Neuron (in vitro differentiated cells): ENCODE measurements at regions not wholly inside any gene's neighbourhood (a gene's known extent, or its start where the extent isn't known, plus 50 kb on each side); places are given as distances from the start of the nearest gene placed in this dataset.

Source experiments
- H2AFZ ChIP-seq: one replicate; pipeline ENCODE4 v1.6.1; 2013; ENCODE audit warnings: low read depth, mild to moderate bottlenecking, inconsistent platforms, low read length, moderate library complexity
- H3K27me3 ChIP-seq: one replicate; pipeline ENCODE4 v1.6.1; 2013; ENCODE audit warnings: low read length; ENCODE audit not compliant: insufficient read depth
- H3K36me3 ChIP-seq: one replicate; pipeline ENCODE4 v1.6.1; 2013; ENCODE audit warnings: low read length; ENCODE audit not compliant: insufficient read depth
- H3K4me1 ChIP-seq: one replicate; pipeline ENCODE4 v1.6.1; 2013; ENCODE audit warnings: low read length; ENCODE audit not compliant: insufficient read depth
- H3K4me3 ChIP-seq: 2 replicates; pipeline ENCODE4 v1.5.1; 2013; ENCODE audit warnings: mild to moderate bottlenecking, low read length, moderate library complexity
- H3K9me3 ChIP-seq: one replicate; pipeline ENCODE4 v1.6.1; 2013; ENCODE audit warnings: low read length

GRCh38 chr4:56253666-56254305 lies 133.5 kb downstream of the AASDH start:
- Histone ChIP-seq H3K9me3 (peaks cover 5% of the 10 kb centered on the region), H3K4me1 (peaks cover 16% of the 10 kb centered on the region), H3K36me3 (no peaks in the 10 kb centered on the region), H3K4me3 (no peak overlapping the region), H3K27me3 (no peaks in the 10 kb centered on the region), H2AFZ (no peak overlapping the region)

DNA sequence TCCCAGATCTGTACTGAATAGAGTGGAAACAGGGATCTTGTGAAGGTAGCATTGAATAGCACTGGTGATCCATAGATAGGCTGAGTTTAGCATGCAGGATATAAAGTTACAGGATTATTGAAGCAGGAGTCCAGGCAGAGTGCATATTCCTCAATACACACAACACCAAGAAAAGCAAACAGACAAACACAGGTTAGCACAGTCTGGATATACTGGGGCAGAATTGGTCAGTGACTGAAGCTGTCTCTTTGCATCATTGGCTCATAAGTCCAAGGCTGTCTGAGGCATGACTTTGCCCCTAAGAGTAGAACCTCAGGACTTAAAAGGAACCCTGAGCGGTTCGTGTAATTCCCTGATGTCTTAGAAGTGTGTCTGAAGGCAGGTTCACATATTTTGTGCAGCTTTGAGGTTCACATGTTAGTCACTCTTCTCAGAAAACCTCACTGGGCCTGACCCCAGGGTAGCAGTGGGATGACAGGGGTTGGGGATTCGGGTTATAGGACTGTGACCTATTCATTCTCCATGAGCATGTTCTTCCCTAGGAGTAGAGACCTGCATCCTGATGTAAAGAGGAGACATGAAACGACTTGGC lies 134.6 kb downstream of the AASDH start:
- H3K27me3 ChIP-seq: no peaks in the 10 kb centered on the region
- no peak overlapping the region for H2AFZ ChIP-seq
- peaks cover 5% of the 10 kb centered on the region for H3K9me3 ChIP-seq
- H3K4me3 ChIP-seq: no peak overlapping the region
- H3K4me1 ChIP-seq: peaks cover 16% of the 10 kb centered on the region
- H3K36me3 ChIP-seq: no peaks in the 10 kb centered on the region

DNA sequence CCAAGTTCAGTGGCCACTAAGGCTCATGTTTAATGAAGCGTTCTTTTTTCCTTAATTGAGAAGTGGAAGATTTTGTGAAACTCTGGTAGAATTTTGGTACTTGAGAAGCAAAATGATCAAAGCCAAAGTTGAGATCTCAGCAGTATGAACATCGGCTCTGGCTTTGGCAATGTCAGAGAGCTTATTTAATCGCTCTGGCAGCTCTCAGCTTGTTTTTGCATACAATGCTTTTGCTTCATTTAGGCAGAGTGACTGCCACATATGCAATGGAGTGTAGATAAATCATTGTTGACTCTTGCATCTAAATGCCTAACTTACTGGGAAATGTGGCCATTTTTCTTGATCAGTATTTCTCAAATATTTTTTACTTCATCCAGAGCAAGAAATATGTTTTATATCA lies 135.7 kb downstream of the AASDH start:
- no peaks in the 10 kb centered on the region for H3K36me3 ChIP-seq
- H3K27me3 ChIP-seq: no peaks in the 10 kb centered on the region
- H3K4me3 ChIP-seq: no peak overlapping the region
- no peak overlapping the region for H2AFZ ChIP-seq
- H3K9me3 ChIP-seq: peaks cover 5% of the 10 kb centered on the region
- H3K4me1 ChIP-seq: peaks cover 16% of the 10 kb centered on the region

DNA sequence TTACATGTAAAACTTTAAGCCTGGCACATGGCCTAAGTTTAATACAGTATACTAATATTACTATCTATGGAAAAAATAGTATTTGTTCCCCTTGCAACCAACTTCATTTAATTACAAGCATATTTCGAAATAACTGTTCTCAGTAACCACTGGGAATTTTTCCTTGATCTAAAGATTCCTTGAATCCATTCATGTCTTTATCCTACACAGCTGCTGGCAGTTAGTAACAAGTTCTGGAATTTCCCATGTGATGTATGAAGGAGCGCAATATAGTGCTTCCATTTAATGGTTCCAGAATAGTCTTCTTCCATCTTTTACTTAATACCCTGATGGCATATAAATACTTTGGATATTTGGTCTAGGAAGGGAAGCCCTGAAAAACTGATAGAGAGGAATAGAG lies 136.5 kb downstream of the AASDH start:
- peaks cover 16% of the 10 kb centered on the region for H3K4me1 ChIP-seq
- H3K36me3 ChIP-seq: no peaks in the 10 kb centered on the region
- no peak overlapping the region for H2AFZ ChIP-seq
- peaks cover 1% of the 10 kb centered on the region for H3K9me3 ChIP-seq
- H3K4me3 ChIP-seq: no peak overlapping the region
- H3K27me3 ChIP-seq: no peaks in the 10 kb centered on the region

DNA sequence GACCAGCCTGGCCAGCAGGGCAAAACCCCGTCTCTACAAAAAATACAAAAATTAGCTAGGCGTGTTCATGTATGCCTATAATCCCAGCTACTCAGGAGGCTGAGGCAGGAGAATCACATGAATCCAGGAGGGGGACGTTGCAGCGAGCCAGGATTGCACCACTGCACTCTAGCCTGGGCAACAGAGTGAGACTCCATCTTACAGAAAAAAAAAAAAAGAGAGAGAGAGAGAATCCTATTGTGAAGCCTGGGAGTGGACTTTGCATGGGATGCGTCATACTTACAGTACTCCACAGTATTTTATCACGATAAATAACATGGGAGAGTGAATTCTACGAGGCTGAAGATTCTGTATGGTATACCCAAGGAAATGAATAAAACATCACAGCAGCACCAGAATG lies 139.6 kb downstream of the AASDH start:
- no peak overlapping the region for H3K4me3 ChIP-seq
- no peaks in the 10 kb centered on the region for H3K36me3 ChIP-seq
- H3K4me1 ChIP-seq: no peaks in the 10 kb centered on the region
- no peaks in the 10 kb centered on the region for H3K9me3 ChIP-seq
- H2AFZ ChIP-seq: no peak overlapping the region
- no peaks in the 10 kb centered on the region for H3K27me3 ChIP-seq

DNA sequence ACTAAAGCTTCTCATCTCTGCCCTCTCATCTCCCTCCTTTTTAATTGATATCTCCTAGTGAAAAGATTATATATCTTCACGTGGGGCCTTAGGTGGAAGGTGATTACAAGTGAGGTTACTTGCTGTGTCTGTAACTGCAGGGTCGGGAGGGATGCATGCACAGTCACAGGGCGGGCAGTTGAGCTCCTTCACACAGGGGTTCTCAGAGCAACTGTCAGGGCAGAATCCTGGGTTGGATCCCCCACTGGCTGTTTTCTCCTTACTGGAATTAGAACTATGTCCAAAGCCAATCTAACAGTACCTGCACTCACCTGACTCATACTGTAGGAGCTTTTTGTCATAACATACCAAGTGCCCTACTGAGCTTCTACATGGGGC lies 141.1 kb downstream of the AASDH start:
- H3K36me3 ChIP-seq: no peaks in the 10 kb centered on the region
- no peak overlapping the region for H2AFZ ChIP-seq
- H3K27me3 ChIP-seq: no peaks in the 10 kb centered on the region
- no peaks in the 10 kb centered on the region for H3K9me3 ChIP-seq
- H3K4me1 ChIP-seq: no peaks in the 10 kb centered on the region
- no peak overlapping the region for H3K4me3 ChIP-seq

DNA sequence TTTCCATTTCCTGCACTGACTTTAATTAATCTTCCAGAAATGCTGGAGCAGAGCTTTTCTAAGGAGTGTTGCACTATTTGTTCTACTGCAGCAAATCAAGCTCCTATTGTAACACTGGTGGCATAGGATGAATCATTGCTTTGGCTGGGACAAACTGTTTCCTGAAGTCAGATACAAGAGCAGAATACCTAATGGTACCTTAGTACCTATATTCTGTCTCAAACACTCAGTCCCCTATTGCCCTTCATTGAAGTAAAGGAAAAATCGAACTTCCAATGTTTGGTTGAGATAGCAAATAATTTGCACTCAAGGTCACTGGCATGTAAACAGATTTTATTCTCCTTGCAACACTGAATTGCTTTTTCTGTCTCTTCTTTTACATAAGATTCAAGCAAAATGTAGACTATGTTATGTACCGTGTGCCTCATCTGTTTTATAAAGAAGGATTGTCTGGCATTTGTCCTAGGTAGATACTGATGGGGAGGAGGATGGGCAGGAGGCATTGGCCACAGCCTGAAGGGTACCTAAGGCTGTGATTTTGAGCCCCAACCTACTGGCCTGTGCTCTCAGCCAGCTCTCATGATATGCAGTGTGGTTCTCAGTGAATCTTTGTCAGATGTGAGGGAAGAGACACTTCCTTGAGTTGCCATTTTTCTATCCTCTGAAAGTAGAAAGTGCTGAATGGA lies 141.6 kb downstream of the AASDH start:
- Histone ChIP-seq H2AFZ (no peak overlapping the region), H3K4me1 (no peaks in the 10 kb centered on the region), H3K36me3 (no peaks in the 10 kb centered on the region), H3K4me3 (no peak overlapping the region), H3K9me3 (no peaks in the 10 kb centered on the region), H3K27me3 (no peaks in the 10 kb centered on the region)

- no peaks in the 10 kb centered on the region for H3K4me1 ChIP-seq
- H3K36me3 ChIP-seq: no peaks in the 10 kb centered on the region
- H2AFZ ChIP-seq: no peak overlapping the region
- H3K9me3 ChIP-seq: no peaks in the 10 kb centered on the region
- H3K27me3 ChIP-seq: no peaks in the 10 kb centered on the region
- H3K4me3 ChIP-seq: no peak overlapping the region
Observed at GRCh38 chr4:56244681-56245080, 142.6 kb downstream of the AASDH start.

DNA sequence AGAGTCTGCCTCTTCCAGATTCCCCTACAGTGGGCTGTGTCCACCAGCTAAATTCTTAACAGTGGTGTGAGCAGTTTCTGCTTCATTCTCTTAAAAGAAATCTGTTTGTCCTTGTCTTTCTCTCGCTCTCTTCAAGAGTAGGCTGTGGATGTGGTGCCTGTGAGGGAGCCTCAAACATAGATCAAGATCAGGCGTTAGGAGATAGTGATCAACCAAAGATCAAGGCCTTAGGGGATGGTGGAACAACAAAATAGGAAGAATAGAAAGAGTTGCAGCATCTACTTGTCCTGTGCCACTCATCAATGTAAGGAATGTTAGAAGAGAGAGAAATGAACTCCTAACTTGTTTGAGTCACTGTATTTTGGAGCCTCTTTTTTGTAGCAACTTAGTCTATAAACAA lies 144.2 kb downstream of the AASDH start:
- no peak overlapping the region for H3K4me3 ChIP-seq
- no peaks in the 10 kb centered on the region for H3K4me1 ChIP-seq
- H3K27me3 ChIP-seq: no peaks in the 10 kb centered on the region

GRCh38 chr4:56241500-56241899 lies 145.8 kb downstream of the AASDH start:
- Histone ChIP-seq H3K9me3 (no peaks in the 10 kb centered on the region), H3K36me3 (no peaks in the 10 kb centered on the region), H3K27me3 (no peaks in the 10 kb centered on the region), H2AFZ (no peak overlapping the region), H3K4me1 (no peaks in the 10 kb centered on the region), H3K4me3 (no peak overlapping the region)

More for the DNA sequence above, 144.2 kb downstream of the AASDH start:
- Histone ChIP-seq H2AFZ (no peak overlapping the region), H3K36me3 (no peaks in the 10 kb centered on the region), H3K9me3 (no peaks in the 10 kb centered on the region)

- no peaks in the 10 kb centered on the region for H3K36me3 ChIP-seq
- no peak overlapping the region for H2AFZ ChIP-seq
- no peaks in the 10 kb centered on the region for H3K4me1 ChIP-seq
- H3K9me3 ChIP-seq: no peaks in the 10 kb centered on the region
- no peaks in the 10 kb centered on the region for H3K27me3 ChIP-seq
- no peak overlapping the region for H3K4me3 ChIP-seq
Observed at GRCh38 chr4:56240554-56241174, 146.6 kb downstream of the AASDH start.

GRCh38 chr4:56238251-56238650 lies 149.0 kb downstream of the AASDH start:
- no peaks in the 10 kb centered on the region for H3K4me1 ChIP-seq
- no peaks in the 10 kb centered on the region for H3K27me3 ChIP-seq
- H3K36me3 ChIP-seq: no peaks in the 10 kb centered on the region
- H3K9me3 ChIP-seq: no peaks in the 10 kb centered on the region
- no peak overlapping the region for H3K4me3 ChIP-seq
- H2AFZ ChIP-seq: no peak overlapping the region

DNA sequence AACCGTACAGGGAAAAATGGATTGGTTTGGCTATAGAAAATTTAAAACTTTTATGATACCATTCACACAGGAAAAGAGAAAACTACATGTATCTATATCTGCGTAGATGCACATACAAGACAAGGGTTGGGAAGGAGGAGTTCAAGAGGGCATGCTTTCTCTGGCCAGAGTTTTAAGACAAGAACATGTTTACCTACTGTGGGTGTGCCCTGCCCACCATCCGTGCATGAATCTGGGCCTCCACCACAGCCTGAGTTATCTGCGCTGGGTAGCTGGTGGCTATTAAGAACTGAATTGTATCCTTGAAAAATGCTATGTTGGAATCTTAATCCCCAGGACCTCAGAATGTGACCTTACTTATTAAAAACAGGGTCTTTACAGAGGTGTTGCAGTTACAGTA lies 151.6 kb downstream of the AASDH start:
- Histone ChIP-seq H3K27me3 (no peaks in the 10 kb centered on the region), H3K36me3 (no peaks in the 10 kb centered on the region), H3K4me3 (no peak overlapping the region), H3K4me1 (no peaks in the 10 kb centered on the region), H3K9me3 (peaks cover 5% of the 10 kb centered on the region), H2AFZ (no peak overlapping the region)
